Common myeloid progenitor, CD34-positive (primary cell): ENCODE measurements at regions not wholly inside any gene's neighbourhood (a gene's known extent, or its start where the extent isn't known, plus 50 kb on each side); places are given as distances from the start of the nearest gene placed in this dataset.

ENCODE experiments used
- CTCF ChIA-PET: fragments of 350-600 bp; sonication (Branson Sonifier 250); formaldehyde crosslinking; loops from one replicate; lab custom pipeline; 2021; ENCODE audit warnings: antibody characterized with exemption; lab: Charles Lee
- POLR2A ChIA-PET: fragments of 350-600 bp; sonication (Branson Sonifier 250); formaldehyde crosslinking; loops from one replicate; lab custom pipeline; 2021; ENCODE audit warnings: antibody characterized with exemption; lab: Charles Lee
- DNase-seq, 3 donors: peaks; one replicate each; pipeline versions ENCODE4 v3.0.0 to v3.0.0-alpha.2; 2013
- H3K27ac ChIP-seq, 2 experiments: 1 replicate in 1 of 2; 2 replicates in 1 of 2; pipeline ENCODE4 v1.7.0; 2013; ENCODE audit warnings: inconsistent platforms in 2 of 2, low read length in 2 of 2, mild to moderate bottlenecking in 2 of 2, low read depth in 1 of 2, moderate library complexity in 1 of 2; ENCODE audit not compliant: severe bottlenecking in 2 of 2, insufficient read depth in 1 of 2, poor library complexity in 1 of 2
- H3K27me3 ChIP-seq, 5 experiments: replicated peaks in 2 of 5; 1 replicate in 3 of 5; 2 replicates in 2 of 5; pipeline versions ENCODE4 v1.6.1 to v1.7.0; 2013; ENCODE audit warnings: low read length in 4 of 5, mild to moderate bottlenecking in 2 of 5, moderate library complexity in 2 of 5, inconsistent platforms in 1 of 5; ENCODE audit not compliant: insufficient read depth in 5 of 5, control insufficient read depth in 4 of 5
- H3K36me3 ChIP-seq, 4 experiments: 1 replicate in 2 of 4; 2 replicates in 2 of 4; pipeline versions ENCODE4 v1.6.1 to v1.7.0; 2013; ENCODE audit warnings: low read length in 3 of 4, control low read depth in 1 of 4, mild to moderate bottlenecking in 1 of 4; ENCODE audit not compliant: control insufficient read depth in 4 of 4, insufficient read depth in 4 of 4
- H3K4me1 ChIP-seq, 4 experiments: 1 replicate in 3 of 4; 2 replicates in 1 of 4; pipeline versions ENCODE4 v1.6.1 to v1.7.1; 2013; ENCODE audit warnings: low read length in 3 of 4, mild to moderate bottlenecking in 3 of 4, control low read depth in 1 of 4, inconsistent platforms in 1 of 4, moderate library complexity in 1 of 4; ENCODE audit not compliant: control insufficient read depth in 4 of 4, insufficient read depth in 4 of 4; ENCODE audit errors: control extremely low read depth in 1 of 4
- H3K4me3 ChIP-seq, 7 experiments: 1 replicate in 4 of 7; 2 replicates in 3 of 7; pipeline versions ENCODE4 v1.5.1 to v1.7.0; 2013; ENCODE audit warnings: mild to moderate bottlenecking in 7 of 7, low read length in 6 of 7, moderate library complexity in 6 of 7, inconsistent platforms in 2 of 7, low read depth in 2 of 7, control low read depth in 1 of 7; ENCODE audit not compliant: insufficient read depth in 4 of 7, control insufficient read depth in 1 of 7; ENCODE audit errors: extremely low read depth in 1 of 7
- H3K9me3 ChIP-seq, 5 experiments: 1 replicate in 4 of 5; 2 replicates in 1 of 5; pipeline versions ENCODE4 v1.6.1 to v1.7.1; 2013; ENCODE audit warnings: low read length in 4 of 5, mild to moderate bottlenecking in 2 of 5, inconsistent platforms in 1 of 5, low read depth in 1 of 5, moderate library complexity in 1 of 5; ENCODE audit not compliant: control insufficient read depth in 4 of 5, insufficient read depth in 2 of 5; ENCODE audit errors: control extremely low read depth in 1 of 5
- WGBS: methylation state at CpG from one replicate; pipeline ENCODE4 v1.1.5; 2013; ENCODE audit not compliant: insufficient coverage; 5-methylcytosine and 5-hydroxymethylcytosine counted together

DNA sequence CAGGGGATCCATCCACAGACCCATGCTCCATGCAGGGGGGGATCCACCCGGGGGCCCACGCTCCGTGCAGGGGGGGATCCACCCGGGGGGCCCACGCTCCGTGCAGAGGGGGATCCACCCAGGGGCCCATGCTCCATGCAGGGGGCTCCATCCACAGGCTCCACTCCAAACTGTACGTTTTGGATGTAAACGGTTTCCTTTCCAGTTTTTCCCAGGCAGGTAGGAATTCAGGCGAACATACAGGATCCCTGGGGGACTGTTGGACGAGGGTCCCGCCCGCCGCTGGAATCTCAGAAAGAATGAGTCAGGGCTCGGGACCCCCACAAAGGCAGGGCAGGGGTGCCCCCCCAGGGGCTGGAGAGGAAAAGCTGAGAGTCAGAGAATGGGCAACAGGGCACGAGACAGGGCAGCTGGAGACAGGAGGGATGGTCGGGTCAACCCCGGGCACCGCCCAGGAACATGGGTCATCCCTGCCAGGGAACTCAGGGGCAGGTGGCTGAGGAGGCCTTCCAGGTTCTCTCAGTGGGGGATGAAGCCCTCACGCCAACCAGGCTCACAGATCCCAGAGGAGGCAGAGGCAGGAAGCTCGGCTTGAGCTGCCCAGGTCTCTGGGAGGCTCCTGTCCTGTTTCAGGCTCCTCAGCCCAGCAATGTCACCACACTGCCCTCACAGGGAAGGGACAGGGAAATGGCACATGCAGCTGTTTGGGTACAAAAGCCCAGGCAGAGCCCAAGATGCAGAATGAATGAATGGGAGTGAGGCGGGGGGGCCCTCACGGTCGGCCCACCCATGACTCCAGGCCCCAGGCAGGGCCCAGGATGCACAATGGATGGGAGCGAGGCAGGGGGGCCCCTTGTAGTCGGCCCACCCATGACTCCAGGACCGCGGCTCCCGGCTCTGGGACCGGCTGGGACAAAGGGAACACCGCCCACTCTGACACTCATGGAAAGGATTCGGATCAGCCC lies 200.2 kb downstream of the BRD1 start:
- Histone ChIP-seq H3K4me1 (peaks cover 0 to 5% (median 2%) of the 10 kb centered on the region in 4 experiments), H3K36me3 (peaks cover 0 to 21% (median 12%) of the 10 kb centered on the region in 4 experiments), H3K9me3 (no peaks in the 10 kb centered on the region), H3K27me3 (no peaks in the 10 kb centered on the region), H3K4me3 (no peak overlapping the region), H3K27ac (no peak overlapping the region)
- ChIA-PET POLR2A (no interaction called here), CTCF (no interaction called here)
- no peak for DNase-seq
- 93% methylated on average over 25 of the region's 31 CpGs for WGBS

DNA sequence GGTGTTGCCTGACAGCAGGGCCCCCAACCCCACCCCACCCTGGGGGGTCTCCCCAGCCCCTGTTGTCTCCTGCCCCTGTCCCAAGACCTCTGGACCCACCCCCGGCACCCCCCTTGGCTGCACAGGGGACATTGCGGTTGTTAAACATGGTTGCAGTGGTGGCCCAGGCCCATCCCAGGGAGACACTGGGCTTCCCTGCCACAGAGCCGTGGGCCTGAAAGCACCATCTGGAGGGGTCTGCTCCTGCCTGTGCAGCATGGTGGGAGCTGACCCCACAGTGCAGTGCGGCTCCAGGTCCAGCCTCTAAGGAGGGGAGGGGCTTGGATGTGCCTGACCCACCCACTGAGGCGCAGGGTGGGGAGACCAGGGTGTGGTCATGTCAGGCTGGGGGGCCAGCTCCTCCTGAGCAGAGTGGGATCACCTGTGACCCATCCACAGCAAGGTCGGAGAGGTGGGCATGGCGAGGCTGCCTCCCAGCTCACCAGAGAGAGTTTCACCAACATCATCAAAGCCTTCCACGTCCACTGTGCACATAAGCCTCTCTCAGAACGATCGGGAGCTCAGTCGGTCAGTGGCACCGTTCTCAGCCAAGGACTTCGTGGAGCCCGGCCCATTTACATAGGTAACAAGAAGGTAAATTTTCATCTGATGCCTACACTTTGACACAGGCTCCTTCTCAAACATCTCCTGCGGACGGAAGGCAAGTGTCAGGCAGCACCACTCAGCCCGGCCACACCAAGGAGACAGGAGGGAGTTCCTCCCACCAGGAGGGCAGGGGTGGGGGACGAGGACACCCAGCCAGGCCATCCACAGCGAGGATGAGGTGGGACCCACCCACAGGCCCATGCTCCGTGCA lies 201.1 kb downstream of the BRD1 start:
- Histone ChIP-seq H3K27ac (no peak overlapping the region), H3K36me3 (peaks cover 0 to 16% (median 9%) of the 10 kb centered on the region in 4 experiments), H3K4me1 (no peaks in the 10 kb centered on the region), H3K4me3 (no peak overlapping the region), H3K27me3 (no peaks in the 10 kb centered on the region), H3K9me3 (no peaks in the 10 kb centered on the region)
- ChIA-PET CTCF (no interaction called here), POLR2A (interaction anchor here (0.6 kb wide), 1 partner anchor 78 kb away, joined by 4 read pairs; no protein-coding TSS in a partner anchor)
- 98% methylated on average over 16 of the region's 20 CpGs for WGBS
- no peak for DNase-seq

GRCh38 chr22:49624421-49625177 lies 203.1 kb downstream of the BRD1 start:
- H3K9me3 ChIP-seq = no peaks in the 10 kb centered on the region

GRCh38 chr22:49623715-49624114 lies 204.0 kb downstream of the BRD1 start:
- H3K9me3 ChIP-seq = no peaks in the 10 kb centered on the region
- ChIA-PET POLR2A (no interaction called here), CTCF (no interaction called here)
- DNase-seq = no peak
- no peak overlapping the region for H3K27ac ChIP-seq
- H3K36me3 ChIP-seq = peaks cover 0 to 23% (median 17%) of the 10 kb centered on the region in 4 experiments
- WGBS = 94% methylated on average over 12 of the region's 13 CpGs
- no peak overlapping the region for H3K4me3 ChIP-seq
- H3K27me3 ChIP-seq = no peaks in the 10 kb centered on the region
- H3K4me1 ChIP-seq = no peaks in the 10 kb centered on the region

More at GRCh38 chr22:49624421-49625177, 203.1 kb downstream of the BRD1 start:
- H3K27ac ChIP-seq = no peak overlapping the region
- DNase-seq = no peak
- POLR2A ChIA-PET = no interaction called here
- H3K36me3 ChIP-seq = peaks cover 0 to 24% (median 15%) of the 10 kb centered on the region in 4 experiments
- CTCF ChIA-PET = no interaction called here
- 92% methylated on average over 18 of the region's 19 CpGs for WGBS
- H3K27me3 ChIP-seq = no peaks in the 10 kb centered on the region
- H3K4me1 ChIP-seq = no peaks in the 10 kb centered on the region
- no peak overlapping the region for H3K4me3 ChIP-seq

- ChIA-PET POLR2A (no interaction called here), CTCF (no interaction called here)
- Histone ChIP-seq H3K36me3 (peaks cover 0 to 24% (median 17%) of the 10 kb centered on the region in 4 experiments), H3K9me3 (no peaks in the 10 kb centered on the region), H3K4me1 (no peaks in the 10 kb centered on the region), H3K27ac (no peak overlapping the region), H3K27me3 (no peaks in the 10 kb centered on the region), H3K4me3 (no peak overlapping the region)
- 94% methylated on average over 8 of the region's 8 CpGs for WGBS
- DNase-seq = no peak
These were observed 204.5 kb downstream of the BRD1 start for GRCh38 chr22:49623176-49623575.

GRCh38 chr22:49622241-49623105 lies 205.2 kb downstream of the BRD1 start:
- Histone ChIP-seq H3K27ac (no peak overlapping the region), H3K36me3 (peaks cover 0 to 29% (median 20%) of the 10 kb centered on the region in 4 experiments), H3K27me3 (no peaks in the 10 kb centered on the region), H3K4me1 (no peaks in the 10 kb centered on the region), H3K9me3 (no peaks in the 10 kb centered on the region), H3K4me3 (no peak overlapping the region)
- CTCF ChIA-PET = no interaction called here
- 97% methylated on average over 26 of the region's 29 CpGs for WGBS
- DNase-seq = no peak
- POLR2A ChIA-PET = no interaction called here
